H1 (cell line): ENCODE measurements at regions not wholly inside any gene's neighbourhood (a gene's known extent, or its start where the extent isn't known, plus 50 kb on each side); places are given as distances from the start of the nearest gene placed in this dataset.

Source experiments
- CTCF ChIA-PET: fragments of 300-600 bp; sonication (Branson Sonifier 250); formaldehyde crosslinking; loops from one replicate; lab custom pipeline; 2021; ENCODE audit not compliant: partially characterized antibody; lab: Charles Lee
- POLR2A ChIA-PET: fragments of 300-600 bp; sonication (Branson Sonifier 250); formaldehyde crosslinking; loops from one replicate; lab custom pipeline; 2021; ENCODE audit warnings: inconsistent platforms; ENCODE audit not compliant: partially characterized antibody; lab: Charles Lee
- DNase-seq, 2 experiments: peaks; one replicate each; pipeline versions ENCODE4 v3.0.0 to v3.0.0-alpha.2; 2010 to 2022; ENCODE audit warnings: low spot score in 2 of 2, low read depth in 1 of 2, mixed read lengths in 1 of 2
- FAIRE-seq: peaks from 2 replicates; lab custom pipeline; 2011; peaks lifted over from hg19 to GRCh38; lab: Jason Lieb, UNC
- H2AFZ ChIP-seq: 2 replicates; pipeline ENCODE4 v1.8.1; 2012; ENCODE audit warnings: low read length, inconsistent platforms
- H2AK5ac ChIP-seq: 2 replicates; pipeline ENCODE4 v1.6.1; 2013; ENCODE audit warnings: low read depth, low read length
- H2BK120ac ChIP-seq: replicated peaks from 2 replicates; pipeline ENCODE3; 2013; ENCODE audit warnings: low read depth, low read length, inconsistent platforms
- H2BK12ac ChIP-seq: 2 replicates; pipeline ENCODE4 v1.6.1; 2013; ENCODE audit warnings: low read depth, low read length
- H2BK15ac ChIP-seq: 2 replicates; pipeline ENCODE4 v1.6.1; 2013; ENCODE audit warnings: low read length
- H2BK20ac ChIP-seq: 2 replicates; pipeline ENCODE4 v1.6.1; 2013; ENCODE audit warnings: low read length
- H2BK5ac ChIP-seq: 2 replicates; pipeline ENCODE4 v1.6.1; 2013; ENCODE audit warnings: low read depth, low read length
- H3K14ac ChIP-seq: 2 replicates; pipeline ENCODE4 v1.6.1; 2013; ENCODE audit warnings: inconsistent platforms; ENCODE audit not compliant: insufficient read length
- H3K18ac ChIP-seq: 2 replicates; pipeline ENCODE4 v1.6.1; 2013; ENCODE audit warnings: low read length; ENCODE audit errors: extremely low read depth
- H3K23ac ChIP-seq: 2 replicates; pipeline ENCODE4 v1.6.1; 2013; ENCODE audit warnings: inconsistent platforms; ENCODE audit not compliant: insufficient read length
- H3K23me2 ChIP-seq: 2 replicates; pipeline ENCODE4 v1.6.1; 2013; ENCODE audit warnings: low read depth, low read length
- H3K27ac ChIP-seq: 2 replicates; pipeline ENCODE4 v1.6.1; 2011; ENCODE audit warnings: low read depth, low read length, inconsistent platforms
- H3K27me3 ChIP-seq, 4 experiments: replicated peaks in 1 of 4; 1 replicate in 1 of 4; 2 replicates in 3 of 4; pipeline versions ENCODE4 v1.6.1 to v1.8.1; 2011 to 2013; ENCODE audit warnings: low read length in 3 of 4, mild to moderate bottlenecking in 3 of 4, inconsistent platforms in 2 of 4, mixed read lengths in 2 of 4, moderate library complexity in 1 of 4; ENCODE audit not compliant: control insufficient read depth in 3 of 4, insufficient read depth in 3 of 4; ENCODE audit errors: extremely low read depth in 1 of 4
- H3K36me3 ChIP-seq, 4 experiments: 2 replicates each; pipeline versions ENCODE4 v1.6.1 to v1.8.1; 2011 to 2013; ENCODE audit warnings: mild to moderate bottlenecking in 4 of 4, low read length in 3 of 4, moderate library complexity in 2 of 4, control low read depth in 1 of 4, inconsistent platforms in 1 of 4; ENCODE audit not compliant: insufficient read depth in 4 of 4, control insufficient read depth in 2 of 4
- H3K4ac ChIP-seq: replicated peaks from 2 replicates; pipeline ENCODE3; 2013; ENCODE audit warnings: low read length, low read depth, mixed read lengths, inconsistent platforms; ENCODE audit not compliant: insufficient read length
- H3K4me1 ChIP-seq, 4 experiments: replicated peaks in 1 of 4; 1 replicate in 1 of 4; 2 replicates in 3 of 4; pipeline versions ENCODE4 v1.6.1 to v1.8.1; 2011 to 2013; ENCODE audit warnings: low read length in 3 of 4, inconsistent platforms in 2 of 4, mixed read lengths in 1 of 4; ENCODE audit not compliant: insufficient read depth in 4 of 4, control insufficient read depth in 3 of 4
- H3K4me2 ChIP-seq, 2 experiments: 2 replicates each; pipeline versions ENCODE4 v1.6.1 to v1.8.1; 2011 to 2013; ENCODE audit warnings: low read depth in 2 of 2, low read length in 2 of 2, control low read depth in 1 of 2, inconsistent platforms in 1 of 2, mild to moderate bottlenecking in 1 of 2; ENCODE audit not compliant: insufficient read depth in 1 of 2
- H3K4me3 ChIP-seq, 4 experiments: fragments of 200-600, 300-600 bp in 1 of 4; sonication (generic), shearing (Covaris generic), sonication (Bioruptor Twin) in 1 of 4; 2 replicates each; pipeline versions ENCODE4 v1.5.1 to v1.8.1; 2011 to 2016; ENCODE audit warnings: low read length in 4 of 4, low read depth in 3 of 4, control low read depth in 2 of 4, inconsistent platforms in 2 of 4, mild to moderate bottlenecking in 2 of 4, mixed read lengths in 1 of 4, moderate library complexity in 1 of 4; ENCODE audit not compliant: insufficient read depth in 2 of 4; ENCODE audit errors: extremely low read depth in 1 of 4
- H3K56ac ChIP-seq: replicated peaks from 2 replicates; pipeline ENCODE3; 2013; ENCODE audit warnings: low read depth, mild to moderate bottlenecking, mixed read lengths, low read length, inconsistent platforms; ENCODE audit not compliant: insufficient read length
- H3K79me1 ChIP-seq: 2 replicates; pipeline ENCODE4 v1.6.1; 2013; ENCODE audit warnings: low read depth, low read length, control low read depth
- H3K79me2 ChIP-seq, 2 experiments: 2 replicates each; pipeline versions ENCODE4 v1.6.1 to v1.8.1; 2012 to 2013; ENCODE audit warnings: low read length in 2 of 2, mild to moderate bottlenecking in 2 of 2, inconsistent platforms in 1 of 2; ENCODE audit not compliant: insufficient read depth in 2 of 2, control insufficient read depth in 1 of 2
- H3K9ac ChIP-seq, 4 experiments: replicated peaks in 1 of 4; 1 replicate in 1 of 4; 2 replicates in 3 of 4; pipeline versions ENCODE4 v1.6.1 to v1.8.1; 2011 to 2013; ENCODE audit warnings: low read depth in 3 of 4, low read length in 3 of 4, control low read depth in 2 of 4, mild to moderate bottlenecking in 2 of 4, moderate library complexity in 2 of 4, inconsistent platforms in 1 of 4; ENCODE audit errors: extremely low read depth in 1 of 4
- H3K9me3 ChIP-seq, 2 experiments: 2 replicates each; pipeline versions ENCODE4 v1.6.1 to v1.8.1; 2012 to 2013; ENCODE audit warnings: mild to moderate bottlenecking in 2 of 2, moderate library complexity in 2 of 2, control low read depth in 1 of 2, inconsistent platforms in 1 of 2, low read depth in 1 of 2, low read length in 1 of 2, mixed read lengths in 1 of 2; ENCODE audit not compliant: insufficient read depth in 2 of 2
- H4K20me1 ChIP-seq, 2 experiments: replicated peaks in 1 of 2; 2 replicates each; pipeline versions ENCODE3 to v1.8.1; 2011 to 2013; ENCODE audit warnings: inconsistent platforms in 2 of 2, low read length in 2 of 2, mild to moderate bottlenecking in 1 of 2; ENCODE audit not compliant: insufficient read depth in 2 of 2, control insufficient read depth in 1 of 2
- H4K5ac ChIP-seq: 2 replicates; pipeline ENCODE4 v1.6.1; 2013; ENCODE audit warnings: low read length, low read depth, mixed read lengths, inconsistent platforms; ENCODE audit not compliant: insufficient read length
- H4K8ac ChIP-seq: 2 replicates; pipeline ENCODE4 v1.8.0; 2013; ENCODE audit warnings: mild to moderate bottlenecking, moderate library complexity, low read length, inconsistent platforms; ENCODE audit not compliant: insufficient read depth; ENCODE audit errors: extremely low read depth
- H4K91ac ChIP-seq: replicated peaks from 2 replicates; pipeline ENCODE3; 2013; ENCODE audit warnings: low read length, mixed read lengths, inconsistent platforms; ENCODE audit not compliant: insufficient read length
- ASH2L ChIP-seq: fragments of 200-600, 300-600 bp; sonication (generic); IDR thresholded peaks from one replicate; pipeline ENCODE4 v1.7.1; 2017; ENCODE audit warnings: low read length
- BRCA1 ChIP-seq: IDR thresholded peaks from 2 replicates; pipeline ENCODE4 v1.6.1; 2012; ENCODE audit warnings: low read depth, low read length, improper control_type of control experiment
- GTF2F1 ChIP-seq: IDR thresholded peaks from 2 replicates; pipeline ENCODE4 v1.6.1; 2012; ENCODE audit warnings: low read depth, low read length, improper control_type of control experiment, borderline replicate concordance
- HDAC2 ChIP-seq, 2 experiments: fragments of 300-600 bp in 1 of 2; sonication (generic) in 1 of 2; IDR thresholded peaks; 2 replicates each; pipeline ENCODE4 v1.6.1; 2011 to 2012; ENCODE audit warnings: low read depth in 2 of 2, low read length in 2 of 2, mild to moderate bottlenecking in 2 of 2, moderate library complexity in 2 of 2, borderline replicate concordance in 1 of 2, inconsistent platforms in 1 of 2
- HDAC6 ChIP-seq: IDR thresholded peaks from one replicate; pipeline ENCODE4 v1.7.1; 2012; ENCODE audit warnings: low read depth, mild to moderate bottlenecking, inconsistent platforms, low read length, moderate library complexity
- JUN ChIP-seq: IDR thresholded peaks from 2 replicates; pipeline ENCODE4 v1.6.1; 2011; ENCODE audit warnings: low read depth, mild to moderate bottlenecking, improper control_type of control experiment, low read length
- KDM4A ChIP-seq: IDR thresholded peaks from one replicate; pipeline ENCODE4 v1.7.1; 2012; ENCODE audit warnings: low read depth, mild to moderate bottlenecking, moderate library complexity, low read length, inconsistent platforms; ENCODE audit not compliant: severe bottlenecking
- MAX ChIP-seq: IDR thresholded peaks from 2 replicates; pipeline ENCODE4 v1.6.1; 2012; ENCODE audit warnings: inconsistent platforms
- POLR2AphosphoS5 ChIP-seq: IDR thresholded peaks from 2 replicates; pipeline ENCODE4 v1.6.1; 2011; ENCODE audit warnings: low read depth, low read length
- SP1 ChIP-seq: IDR thresholded peaks from 2 replicates; pipeline ENCODE4 v1.6.1; 2011; ENCODE audit warnings: low read depth, low read length
- SP4 ChIP-seq: IDR thresholded peaks from 2 replicates; pipeline ENCODE4 v1.6.1; 2012; ENCODE audit warnings: low read length, inconsistent platforms
- TAF7 ChIP-seq: optimal IDR thresholded peaks from 2 replicates; pipeline ENCODE3; 2011; ENCODE audit warnings: low read depth, mild to moderate bottlenecking, inconsistent platforms, low read length, moderate library complexity, borderline replicate concordance
- TBP ChIP-seq: IDR thresholded peaks from 2 replicates; pipeline ENCODE4 v1.6.1; 2011; ENCODE audit warnings: low read depth, low read length, improper control_type of control experiment
- TEAD4 ChIP-seq: IDR thresholded peaks from 2 replicates; pipeline ENCODE4 v1.6.1; 2012; ENCODE audit warnings: low read depth, low read length, inconsistent platforms, mixed read lengths
- ZNF274 ChIP-seq: IDR thresholded peaks from 2 replicates; pipeline ENCODE4 v1.7.0; 2012; ENCODE audit warnings: low read length, borderline replicate concordance; ENCODE audit errors: extremely low read depth

- H3K79me1 ChIP-seq = no peaks in the 10 kb centered on the region
- no peaks in the 10 kb centered on the region for H3K36me3 ChIP-seq
- H3K56ac ChIP-seq = no peak overlapping the region
- H2AFZ ChIP-seq = no peak overlapping the region
- no peak overlapping the region for H2BK120ac ChIP-seq
- no peak for DNase-seq
- H2BK20ac ChIP-seq = no peak overlapping the region
- H3K9me3 ChIP-seq = no peaks in the 10 kb centered on the region
- no peak for FAIRE-seq
- no peak overlapping the region for H2BK15ac ChIP-seq
- no peaks in the 10 kb centered on the region for H4K20me1 ChIP-seq
- no peak overlapping the region for H3K9ac ChIP-seq
- no peak overlapping the region for H4K8ac ChIP-seq
- no peak overlapping the region for H3K4me2 ChIP-seq
- no peaks in the 10 kb centered on the region for H3K23me2 ChIP-seq
- no peak overlapping the region for H3K4me3 ChIP-seq
- no peak for TF ChIP-seq JUN
- TF ChIP-seq HDAC2 (IDR thresholded peaks at IDR 0.05; ENCODE audit: borderline replicate concordance in 1 of 2, low read depth in 2 of 2, low read length in 2 of 2) = no peak
- TF ChIP-seq MAX = no peak
- TF ChIP-seq TAF7 = no peak
- no peak for TF ChIP-seq KDM4A
- TF ChIP-seq GTF2F1 = no peak
- no peak for TF ChIP-seq SP1
- TF ChIP-seq TEAD4 = no peak
- no peak for TF ChIP-seq ASH2L
- no peak for TF ChIP-seq BRCA1
- TF ChIP-seq TBP = no peak
- TF ChIP-seq SP4 = no peak
- TF ChIP-seq POLR2AphosphoS5 = no peak
- TF ChIP-seq HDAC6 = no peak
- no peak for TF ChIP-seq ZNF274
- TF ChIP-seq, all 59 proteins: peak for 0
- Histone ChIP-seq H4K91ac (no peak overlapping the region), H3K23ac (no peak overlapping the region), H3K79me2 (no peaks in the 10 kb centered on the region), H3K14ac (no peak overlapping the region), H3K18ac (no peak overlapping the region), H4K5ac (no peak overlapping the region), H3K4ac (no peak overlapping the region), H2AK5ac (no peak overlapping the region), H3K27me3 (no peaks in the 10 kb centered on the region), H3K4me1 (no peaks in the 10 kb centered on the region), H3K27ac (no peak overlapping the region), H2BK5ac (no peak overlapping the region), H2BK12ac (no peak overlapping the region)
- CTCF ChIA-PET = no interaction called here
- POLR2A ChIA-PET = no interaction called here
Observed at GRCh38 chrX:45348296-45348695, 147.6 kb upstream of the DIPK2B start.
